UCSD-AML1 (cell line): ENCODE measurements at regions not wholly inside any gene's neighbourhood (a gene's known extent, or its start where the extent isn't known, plus 50 kb on each side); places are given as distances from the start of the nearest gene placed in this dataset.

ENCODE experiments used
- DNase-seq: peaks from one replicate; lab custom pipeline; 2025; ENCODE audit not compliant: unreplicated experiment; lab: John Stamatoyannopoulos, UW

DNA sequence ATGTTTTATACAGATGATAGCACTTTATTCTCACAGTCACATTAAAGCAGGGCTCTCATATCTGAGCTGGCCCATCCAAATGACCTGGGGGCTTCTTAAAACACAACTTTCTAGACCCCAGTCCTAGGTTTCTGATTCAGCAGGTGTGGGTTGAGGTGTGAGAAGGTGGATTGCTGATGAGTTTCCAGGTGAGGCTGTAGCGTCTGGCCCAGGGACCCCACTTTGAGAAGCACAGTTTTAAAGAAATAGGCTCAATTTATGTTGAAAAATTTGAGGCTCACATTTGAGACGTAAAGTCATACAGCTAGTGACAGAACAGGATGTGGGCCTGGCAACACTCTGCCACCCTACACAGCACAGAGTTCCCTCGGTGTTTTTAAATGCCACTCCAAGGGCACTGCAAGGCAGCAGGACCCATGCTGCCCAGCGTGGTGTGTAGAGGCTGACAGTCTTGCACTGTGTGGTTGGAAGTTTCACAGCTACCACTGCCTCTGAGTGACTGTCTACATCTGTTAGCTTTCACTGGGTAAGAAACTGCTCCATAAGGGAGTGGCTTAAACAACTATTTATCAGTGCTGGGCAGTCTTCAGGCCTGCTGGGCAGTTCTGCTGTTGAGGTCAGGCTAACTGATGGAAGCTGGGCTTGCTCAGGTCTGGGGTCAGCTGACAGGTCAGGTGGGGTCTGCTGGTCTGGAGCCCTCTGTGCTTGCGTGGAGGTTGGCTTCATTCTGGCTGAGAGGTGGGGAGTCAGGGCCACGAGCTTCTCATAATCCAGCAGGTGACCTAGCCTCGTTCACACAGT, 319.7 kb downstream of the CXCL12 start:
- no peak for DNase-seq

GRCh38 chr10:44064317-44064716, 320.6 kb downstream of the CXCL12 start:
- no peak for DNase-seq

DNA sequence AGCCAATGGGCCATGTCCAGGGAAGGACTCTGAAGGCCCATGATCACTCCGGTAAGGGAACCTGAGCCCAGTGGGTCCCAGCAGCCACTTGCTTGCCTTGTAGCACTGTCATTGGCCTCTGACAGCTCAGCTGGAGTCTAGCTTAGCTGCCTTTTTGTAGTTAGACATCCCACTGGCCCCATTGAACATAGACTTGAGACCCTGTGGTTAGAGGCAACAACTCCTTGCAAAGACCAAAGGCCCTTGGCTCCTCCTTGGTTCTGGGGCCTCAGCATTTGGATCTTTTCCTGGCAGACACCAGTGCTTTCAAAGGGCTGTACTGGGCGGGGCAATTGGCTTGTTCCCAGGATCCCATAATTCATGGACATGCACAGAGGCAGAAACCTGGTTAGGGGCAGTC, 321.2 kb downstream of the CXCL12 start:
- DNase-seq, result no peak

GRCh38 chr10:44060719-44061118, 324.2 kb downstream of the CXCL12 start:
- DNase-seq, result no peak

- no peak for DNase-seq
Observed at GRCh38 chr10:44060221-44060620, 324.7 kb downstream of the CXCL12 start.

DNA sequence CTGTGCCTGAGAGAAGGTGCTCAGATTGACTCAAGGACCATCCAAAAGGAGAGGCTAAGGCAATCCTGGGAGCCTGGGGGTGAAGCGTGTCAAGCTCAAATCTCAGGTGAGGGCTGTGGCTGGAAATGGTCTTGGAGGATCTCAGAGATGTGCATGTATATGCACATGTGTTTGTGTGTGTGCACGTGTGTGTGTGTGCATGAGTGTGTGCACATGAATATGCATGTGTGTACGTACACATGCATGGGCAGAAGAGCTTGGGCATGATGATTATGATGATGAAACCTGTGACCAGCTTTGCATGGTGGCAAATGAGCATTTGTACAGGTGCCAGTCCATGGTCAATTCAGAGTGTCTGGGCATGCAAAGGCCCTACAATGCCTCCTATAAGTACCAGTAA, 326.6 kb downstream of the CXCL12 start:
- no peak for DNase-seq

DNA sequence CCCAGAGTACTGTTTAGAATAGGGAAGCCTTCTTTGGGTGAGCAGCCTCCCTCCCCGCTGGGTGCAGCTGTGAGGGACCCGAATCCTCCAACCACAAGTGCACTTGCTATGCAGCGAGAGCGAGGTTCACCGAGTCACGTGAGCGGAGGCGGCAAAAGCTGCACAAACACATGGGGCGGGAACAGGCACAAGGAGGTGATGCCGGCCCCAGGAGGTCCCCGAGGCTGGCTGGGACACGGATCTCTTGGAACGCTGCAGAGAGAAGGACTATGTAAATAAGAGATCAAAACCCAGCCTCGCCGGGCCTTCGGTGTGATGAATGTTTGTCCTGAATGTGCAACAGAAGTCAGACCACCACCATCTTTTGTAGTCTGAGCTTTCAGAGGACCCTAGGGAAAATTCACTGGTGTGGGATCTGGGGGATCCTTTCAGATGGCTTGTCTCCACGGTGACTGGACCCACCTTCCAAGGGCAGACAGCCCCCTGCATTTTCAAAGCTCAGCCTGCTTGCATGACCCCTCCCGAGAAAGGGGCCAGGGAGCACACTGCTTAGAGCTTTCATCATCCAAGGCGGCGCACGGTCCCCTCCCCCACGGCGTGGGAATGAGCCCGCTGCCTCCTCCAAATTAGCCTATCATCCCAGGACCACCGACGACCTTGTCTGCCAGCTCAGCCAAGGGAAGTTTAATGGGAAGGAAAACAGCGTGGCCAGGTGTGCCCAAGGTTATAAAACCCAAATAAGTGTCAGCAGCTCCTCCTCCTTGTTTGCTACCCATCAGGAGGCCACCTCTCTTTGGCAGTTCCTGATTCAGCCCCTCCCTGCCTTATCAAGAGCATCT, 327.7 kb downstream of the CXCL12 start:
- DNase-seq, result no peak

GRCh38 chr10:44056206-44056605, 328.7 kb downstream of the CXCL12 start:
- no peak for DNase-seq

- DNase-seq, result no peak
Observed at GRCh38 chr10:44054046-44054445, 330.9 kb downstream of the CXCL12 start.

- no peak for DNase-seq
Observed at GRCh38 chr10:44053391-44053790, 331.5 kb downstream of the CXCL12 start.

GRCh38 chr10:44051584-44052385, 333.1 kb downstream of the CXCL12 start:
- DNase-seq, result no peak

- DNase-seq, result no peak
Observed at GRCh38 chr10:44051091-44051490, 333.8 kb downstream of the CXCL12 start.

DNA sequence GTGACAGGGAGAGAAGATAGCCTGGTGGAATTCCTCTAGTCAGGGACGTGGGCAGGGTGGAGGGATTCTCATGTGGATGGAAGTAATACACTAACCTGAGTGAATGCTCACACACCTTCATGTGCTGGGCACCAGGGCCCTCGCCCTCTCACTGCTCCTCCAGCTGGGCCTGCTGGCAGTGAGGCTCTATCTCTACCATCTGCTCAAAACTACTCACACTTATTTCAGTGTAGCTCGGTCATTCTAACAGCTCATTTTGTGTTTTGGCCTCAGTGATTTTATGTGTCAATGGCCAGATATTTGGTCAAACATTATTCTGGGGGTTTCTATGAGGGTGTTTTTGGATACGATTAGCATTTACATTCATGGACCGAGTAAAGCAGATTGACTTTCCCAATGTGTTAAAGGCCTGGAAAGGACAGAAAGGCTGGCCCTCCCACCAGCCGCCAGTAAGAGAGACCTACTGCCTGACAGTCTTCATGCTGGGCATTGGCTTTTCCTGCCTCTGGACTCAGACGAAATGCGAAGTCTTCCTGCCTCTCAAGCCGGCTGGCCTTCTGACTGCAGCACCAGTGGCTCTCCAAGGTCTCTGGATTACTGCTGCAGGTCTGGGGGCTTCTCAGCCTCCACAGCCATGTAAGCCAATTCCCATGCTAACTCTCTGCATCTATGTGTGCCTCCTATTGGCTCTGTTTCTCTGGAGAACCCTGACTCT, 335.4 kb downstream of the CXCL12 start:
- no peak for DNase-seq

GRCh38 chr10:44047361-44047760, 337.5 kb downstream of the CXCL12 start:
- DNase-seq, result no peak

GRCh38 chr10:44046605-44047004, 338.3 kb downstream of the CXCL12 start:
- no peak for DNase-seq

GRCh38 chr10:44045020-44045419, 339.9 kb downstream of the CXCL12 start:
- no peak for DNase-seq

DNA sequence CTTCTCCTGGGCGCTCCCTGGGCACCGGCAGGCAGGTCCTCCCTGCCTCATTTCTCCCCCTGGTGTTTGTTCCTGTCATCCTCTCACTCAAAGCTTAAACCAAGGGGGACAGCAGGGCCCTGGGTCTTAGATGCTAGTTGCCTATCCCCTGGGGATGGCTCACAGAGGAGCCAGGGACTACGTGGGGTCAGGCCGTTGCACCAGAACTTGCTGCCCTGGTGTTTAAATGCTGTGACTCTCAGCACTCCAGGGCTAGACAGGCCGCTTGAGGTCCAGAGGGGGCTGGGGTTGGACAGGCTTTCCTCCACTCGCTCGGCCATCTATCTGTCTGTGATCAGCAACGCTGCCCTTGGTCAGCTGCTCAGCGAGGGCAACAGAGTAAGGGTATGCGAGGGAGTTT, 340.3 kb downstream of the CXCL12 start:
- no peak for DNase-seq

GRCh38 chr10:44043646-44044375, 341.1 kb downstream of the CXCL12 start:
- no peak for DNase-seq

GRCh38 chr10:44042926-44043602, 341.8 kb downstream of the CXCL12 start:
- no peak for DNase-seq
